HUES6 (cell line): ENCODE measurements at regions not wholly inside any gene's neighbourhood (a gene's known extent, or its start where the extent isn't known, plus 50 kb on each side); places are given as distances from the start of the nearest gene placed in this dataset.

ENCODE experiments used
- H3K27ac ChIP-seq: 2 replicates; pipeline ENCODE4 v1.7.0; 2013; ENCODE audit warnings: low read depth, mild to moderate bottlenecking, low read length, inconsistent platforms
- H3K27me3 ChIP-seq: 2 replicates; pipeline ENCODE4 v1.6.1; 2013; ENCODE audit warnings: low read length; ENCODE audit not compliant: control insufficient read depth, insufficient read depth
- H3K36me3 ChIP-seq: 2 replicates; pipeline ENCODE4 v1.6.1; 2013; ENCODE audit warnings: low read length; ENCODE audit not compliant: control insufficient read depth, insufficient read depth
- H3K4me1 ChIP-seq: 2 replicates; pipeline ENCODE4 v1.6.1; 2013; ENCODE audit warnings: low read length; ENCODE audit not compliant: control insufficient read depth, insufficient read depth
- H3K4me3 ChIP-seq: 2 replicates; pipeline ENCODE4 v1.5.1; 2013; ENCODE audit warnings: low read depth, low read length
- H3K9ac ChIP-seq: one replicate; pipeline ENCODE4 v1.6.1; 2013; ENCODE audit warnings: mild to moderate bottlenecking, low read length
- H3K9me3 ChIP-seq: 2 replicates; pipeline ENCODE4 v1.6.1; 2013; ENCODE audit warnings: low read depth, low read length; ENCODE audit not compliant: control insufficient read depth, insufficient read depth

- no peaks in the 10 kb centered on the region for H3K4me1 ChIP-seq
- no peak overlapping the region for H3K4me3 ChIP-seq
- peaks cover 11% of the 10 kb centered on the region for H3K27me3 ChIP-seq
- H3K9me3 ChIP-seq, result peaks cover 32% of the 10 kb centered on the region
- H3K36me3 ChIP-seq, result no peaks in the 10 kb centered on the region
- H3K27ac ChIP-seq, result no peak overlapping the region
- H3K9ac ChIP-seq, result no peak overlapping the region
Observed at GRCh38 chr9:96033896-96034295, 158.4 kb downstream of the ERCC6L2 start.

GRCh38 chr9:96031916-96032534 lies 156.5 kb downstream of the ERCC6L2 start:
- Histone ChIP-seq H3K36me3 (no peaks in the 10 kb centered on the region), H3K4me1 (peaks cover 5% of the 10 kb centered on the region; the same call in 1 of the 2 replicates), H3K9ac (no peak overlapping the region), H3K27me3 (peaks cover 24% of the 10 kb centered on the region), H3K4me3 (no peak overlapping the region), H3K27ac (no peak overlapping the region), H3K9me3 (peaks cover 22% of the 10 kb centered on the region)

- peaks cover 21% of the 10 kb centered on the region for H3K9me3 ChIP-seq
- H3K4me3 ChIP-seq, result no peak overlapping the region
- no peak overlapping the region for H3K9ac ChIP-seq
- H3K27me3 ChIP-seq, result peaks cover 30% of the 10 kb centered on the region
- H3K27ac ChIP-seq, result no peak overlapping the region
- peaks cover 12% of the 10 kb centered on the region for H3K4me1 ChIP-seq
- no peaks in the 10 kb centered on the region for H3K36me3 ChIP-seq
Observed at GRCh38 chr9:96031366-96031824, 155.9 kb downstream of the ERCC6L2 start.

DNA sequence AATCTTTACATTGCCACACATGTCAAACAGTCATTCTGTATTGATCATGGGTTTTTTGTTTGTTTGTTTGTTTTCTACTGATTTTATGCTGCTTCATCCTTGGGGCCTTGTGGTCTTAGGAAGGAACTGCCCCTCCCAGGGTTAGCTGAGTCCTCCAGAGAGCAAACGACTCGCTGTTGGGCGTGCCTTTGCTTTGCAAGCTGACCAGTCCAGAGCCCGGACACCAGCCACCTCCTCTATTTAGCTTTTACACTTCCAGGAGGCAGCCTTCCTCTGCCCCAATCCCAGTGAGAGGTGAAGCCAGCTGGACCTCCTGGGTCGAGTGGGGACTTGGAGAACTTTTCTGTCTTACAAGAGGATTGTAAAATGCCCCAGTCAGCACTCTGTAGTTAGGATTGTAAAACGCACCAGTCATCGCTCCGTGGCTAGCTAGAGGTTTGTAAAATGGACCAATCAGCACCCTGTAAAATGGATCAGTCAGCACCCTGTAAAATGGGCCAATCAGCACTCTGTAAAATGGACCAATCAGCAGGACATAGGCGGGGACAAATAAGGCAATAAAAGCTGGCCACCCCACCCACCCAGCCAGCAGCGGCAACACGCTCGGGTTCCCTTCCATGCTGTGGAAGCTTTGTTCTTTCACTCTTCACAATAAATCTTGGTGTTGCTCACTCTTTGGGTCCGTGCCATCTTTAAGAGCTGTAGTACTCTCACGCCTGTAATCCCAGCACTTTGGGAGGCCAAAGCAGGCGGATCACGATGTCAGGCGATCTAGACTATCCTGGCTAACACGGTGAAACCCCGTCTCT lies 154.4 kb downstream of the ERCC6L2 start:
- peaks cover 45% of the 10 kb centered on the region for H3K27me3 ChIP-seq
- H3K4me1 ChIP-seq, result peaks cover 16% of the 10 kb centered on the region
- no peaks in the 10 kb centered on the region for H3K36me3 ChIP-seq
- H3K27ac ChIP-seq, result no peak overlapping the region
- peaks cover 8% of the 10 kb centered on the region for H3K9me3 ChIP-seq
- H3K4me3 ChIP-seq, result no peak overlapping the region
- H3K9ac ChIP-seq, result no peak overlapping the region

DNA sequence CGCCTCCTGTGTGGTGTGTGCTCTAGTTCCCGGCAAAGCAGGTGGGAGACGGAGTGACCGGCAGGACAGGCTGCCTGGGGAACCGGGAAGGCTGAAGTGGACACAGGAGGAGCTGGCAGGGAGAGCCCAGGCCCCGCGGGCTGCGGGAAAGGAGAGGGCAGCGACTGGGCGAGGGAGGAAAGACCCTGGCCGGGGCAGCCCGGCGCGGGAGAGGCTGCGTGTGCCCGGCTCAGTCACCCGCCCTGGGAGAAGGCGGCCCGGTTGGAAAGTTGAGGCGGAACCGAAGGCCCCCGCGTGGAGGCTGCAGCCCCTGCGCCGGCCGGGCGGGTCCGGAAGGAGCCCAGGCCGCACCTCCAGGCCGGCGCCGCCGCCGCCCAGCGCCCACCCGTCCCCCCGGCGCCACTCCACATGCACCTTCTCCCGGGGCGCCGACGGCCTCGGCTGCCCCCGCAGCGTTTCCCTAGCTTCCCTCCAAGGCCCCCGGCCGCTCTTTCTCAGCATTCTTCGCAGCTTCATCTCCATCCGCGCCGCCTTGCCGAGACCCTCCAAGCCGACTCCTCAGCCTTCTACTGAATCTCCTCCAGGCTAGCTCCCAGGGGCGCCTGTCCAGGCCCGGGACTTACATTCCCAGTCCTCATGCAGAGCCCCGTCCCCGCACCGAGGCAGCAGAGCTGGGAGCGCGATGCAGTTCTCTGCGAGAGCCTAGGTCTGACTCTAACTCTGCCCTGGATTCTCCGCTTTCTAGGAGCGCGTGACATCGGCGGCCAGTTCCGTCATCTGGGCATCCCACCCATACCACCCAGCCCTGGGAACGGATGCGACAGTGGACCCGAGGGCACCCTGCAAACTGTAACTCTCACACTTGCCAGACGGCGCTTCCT lies 152.0 kb downstream of the ERCC6L2 start:
- H3K9me3 ChIP-seq, result no peaks in the 10 kb centered on the region
- H3K9ac ChIP-seq, result peak overlapping the region; percentile 47
- no peaks in the 10 kb centered on the region for H3K36me3 ChIP-seq
- H3K4me3 ChIP-seq, result peak overlapping the region; percentile 42
- H3K27me3 ChIP-seq, result peaks cover 69% of the 10 kb centered on the region
- H3K4me1 ChIP-seq, result peaks cover 26% of the 10 kb centered on the region
- H3K27ac ChIP-seq, result no peak overlapping the region

DNA sequence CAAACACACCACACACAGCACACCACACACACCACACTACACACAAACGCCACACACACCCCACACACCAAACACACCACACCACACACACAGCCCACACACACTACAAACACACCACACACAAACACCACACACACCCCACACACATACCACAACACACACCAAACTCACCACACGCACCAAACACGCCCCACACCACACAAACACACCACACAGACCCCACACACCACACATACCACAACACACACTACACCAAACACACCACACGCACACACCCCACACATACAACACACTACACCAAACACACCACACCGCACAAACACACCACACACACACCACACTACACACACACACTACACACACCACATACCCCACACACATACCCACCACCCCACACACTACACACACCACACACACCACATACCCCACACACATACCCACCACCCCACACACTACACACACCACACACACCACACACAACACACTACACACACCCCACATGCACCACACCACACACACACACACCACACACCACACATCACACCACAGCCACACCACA lies 151.2 kb downstream of the ERCC6L2 start:
- H3K9ac ChIP-seq, result no peak overlapping the region

GRCh38 chr9:96025995-96026602 lies 150.6 kb downstream of the ERCC6L2 start:
- H3K36me3 ChIP-seq, result no peaks in the 10 kb centered on the region

More for the DNA sequence above, 151.2 kb downstream of the ERCC6L2 start:
- Histone ChIP-seq H3K4me3 (peak overlapping the region; percentile 42), H3K4me1 (peaks cover 31% of the 10 kb centered on the region), H3K27ac (no peak overlapping the region), H3K27me3 (peaks cover 77% of the 10 kb centered on the region), H3K9me3 (no peaks in the 10 kb centered on the region), H3K36me3 (no peaks in the 10 kb centered on the region)

DNA sequence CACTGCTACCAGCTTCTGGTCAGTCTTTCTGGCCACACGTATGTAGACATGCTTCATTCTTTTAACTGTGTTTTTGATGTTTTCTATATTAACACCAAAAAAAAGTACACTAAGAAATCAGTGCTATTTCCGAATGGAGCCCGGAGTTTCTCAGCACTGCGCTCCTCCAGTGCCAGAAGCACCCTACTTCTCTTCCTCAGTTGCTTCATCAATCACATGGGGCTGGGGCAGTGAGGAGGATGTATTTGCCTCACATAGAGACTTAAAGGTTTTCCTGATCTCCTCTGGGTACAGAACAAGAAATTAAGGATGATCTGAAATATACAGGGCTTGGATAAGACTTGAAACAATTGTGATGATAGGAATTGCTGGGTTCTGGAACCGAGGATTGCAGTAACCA lies 148.0 kb downstream of the ERCC6L2 start:
- H3K9me3 ChIP-seq, result no peaks in the 10 kb centered on the region
- no peak overlapping the region for H3K9ac ChIP-seq
- peaks cover 38% of the 10 kb centered on the region for H3K4me1 ChIP-seq
- H3K4me3 ChIP-seq, result no peak overlapping the region
- H3K27me3 ChIP-seq, result peaks cover 94% of the 10 kb centered on the region
- no peaks in the 10 kb centered on the region for H3K36me3 ChIP-seq
- H3K27ac ChIP-seq, result no peak overlapping the region

More at GRCh38 chr9:96025995-96026602, 150.6 kb downstream of the ERCC6L2 start:
- H3K27me3 ChIP-seq, result peaks cover 83% of the 10 kb centered on the region
- H3K9me3 ChIP-seq, result no peaks in the 10 kb centered on the region
- H3K4me3 ChIP-seq, result peak overlapping the region; percentile 34
- H3K4me1 ChIP-seq, result peaks cover 31% of the 10 kb centered on the region
- no peak overlapping the region for H3K27ac ChIP-seq
- no peak overlapping the region for H3K9ac ChIP-seq

GRCh38 chr9:96022445-96023051 lies 147.1 kb downstream of the ERCC6L2 start:
- Histone ChIP-seq H3K36me3 (no peaks in the 10 kb centered on the region), H3K27ac (no peak overlapping the region), H3K27me3 (peaks cover 85% of the 10 kb centered on the region), H3K4me1 (peaks cover 35% of the 10 kb centered on the region), H3K4me3 (peak overlapping the region; percentile 71), H3K9me3 (no peaks in the 10 kb centered on the region), H3K9ac (peak overlapping the region; percentile 64)
